CMK (cell line): ENCODE measurements at regions not wholly inside any gene's neighbourhood (a gene's known extent, or its start where the extent isn't known, plus 50 kb on each side); places are given as distances from the start of the nearest gene placed in this dataset.

Experiments used
- DNase-seq: peaks from one replicate; pipeline ENCODE4 v3.0.0-alpha.2; 2010; ENCODE audit warnings: low read depth

DNA sequence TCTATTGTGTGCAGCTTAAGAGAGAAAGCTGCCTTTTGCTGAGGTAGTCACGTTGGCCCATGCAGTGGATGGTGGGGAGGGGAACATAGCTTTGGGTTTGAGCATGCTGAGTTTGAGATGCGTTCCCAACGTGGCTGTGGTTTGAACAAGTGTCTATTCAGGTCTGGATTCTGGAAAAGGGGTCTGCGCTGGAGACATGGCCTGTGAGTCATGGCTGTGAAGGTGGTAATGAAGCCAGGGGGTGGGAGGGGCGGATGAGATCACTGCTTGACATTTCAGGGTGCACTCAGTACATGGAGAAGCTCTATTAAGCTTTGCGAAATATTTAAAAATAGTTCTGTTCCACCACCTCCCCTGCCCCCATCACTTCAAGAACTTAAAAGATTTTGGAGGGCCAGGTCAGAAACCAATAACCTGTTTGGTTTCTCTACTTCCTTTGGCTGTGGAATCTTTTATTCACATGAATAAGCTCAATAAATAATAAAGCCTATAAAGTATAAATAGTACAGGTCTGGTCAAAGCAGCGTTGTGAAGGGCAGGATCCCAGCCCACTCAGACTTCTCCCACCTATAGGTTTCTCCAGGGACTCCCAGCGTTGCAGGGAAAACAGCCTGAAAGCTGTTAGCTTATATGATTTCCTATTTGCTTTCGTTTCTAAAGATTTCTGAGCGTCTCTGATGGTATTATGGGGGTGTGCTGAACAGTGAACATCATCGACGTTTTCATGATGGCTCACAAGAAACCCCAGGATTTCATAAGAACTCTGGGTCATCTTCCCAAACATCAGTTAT lies 189.9 kb downstream of the NSG2 start:
- no peak for DNase-seq

DNA sequence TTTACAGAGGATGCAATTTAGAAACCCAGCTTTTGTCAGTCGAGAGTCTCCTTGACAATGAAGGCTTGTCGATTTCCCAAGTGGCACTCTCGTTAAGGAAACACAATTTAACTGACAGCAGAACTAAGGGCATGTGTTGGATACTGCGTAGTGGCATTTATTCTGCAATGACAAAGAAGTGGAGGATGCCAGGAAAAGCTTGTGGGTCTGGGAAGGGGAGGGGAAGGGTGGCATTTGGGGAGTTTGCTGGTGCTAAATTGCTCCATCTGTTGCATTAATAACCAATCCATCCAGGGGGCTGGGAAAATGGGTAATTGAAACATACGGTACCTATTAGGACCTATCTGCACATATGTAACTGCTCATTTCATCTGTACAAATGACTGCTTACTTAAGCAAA lies 190.6 kb downstream of the NSG2 start:
- DNase-seq, result no peak

DNA sequence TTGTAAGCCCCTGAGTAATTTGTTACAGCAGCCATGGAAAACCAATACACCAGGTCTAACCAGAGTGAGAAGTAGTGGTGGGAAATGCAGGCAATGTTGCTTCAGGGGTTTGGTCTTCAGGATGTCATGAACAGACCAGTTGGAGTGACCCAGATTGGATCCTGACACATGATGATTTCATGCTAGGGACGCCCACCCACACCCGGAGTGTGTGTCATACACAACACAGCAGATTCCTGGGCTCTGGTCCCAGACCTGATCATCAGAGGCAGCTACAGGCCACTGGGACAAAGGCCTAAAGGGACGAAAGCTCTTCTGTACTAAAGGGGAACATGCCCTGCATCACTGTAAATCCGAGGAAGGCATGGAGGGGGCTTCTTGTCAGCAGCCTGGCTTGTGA lies 194.2 kb downstream of the NSG2 start:
- no peak for DNase-seq

- DNase-seq, result no peak
Measured at GRCh38 chr5:174242573-174242972, 197.1 kb downstream of the NSG2 start.

- DNase-seq, result no peak
Measured at GRCh38 chr5:174243904-174244303, 198.4 kb downstream of the NSG2 start.

DNA sequence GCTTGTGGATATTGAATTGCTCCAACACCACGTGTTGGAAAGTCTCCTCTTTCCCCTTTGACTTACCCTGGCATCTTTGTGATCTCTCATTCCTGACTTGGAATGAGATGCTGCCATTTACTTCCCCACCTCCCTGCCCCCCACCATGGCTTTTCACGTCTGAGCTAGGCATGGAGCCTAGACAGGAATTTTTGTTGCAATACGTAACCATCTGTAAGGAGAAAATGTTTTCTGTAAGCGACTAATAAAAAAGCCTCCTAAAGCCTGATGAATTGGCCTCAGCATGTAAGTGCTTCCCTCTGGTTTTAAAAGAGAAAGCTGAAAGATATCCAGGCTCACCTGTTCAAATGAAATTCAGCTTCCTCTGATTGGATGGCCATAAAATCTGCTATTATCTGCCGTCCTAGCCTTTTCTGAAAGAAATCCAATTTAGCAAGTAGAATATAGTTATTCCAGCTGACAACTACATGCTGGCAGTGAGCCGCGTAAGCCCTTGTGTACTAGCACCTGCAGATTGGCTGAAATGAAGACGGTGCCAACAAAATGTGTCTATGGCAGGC lies 200.1 kb downstream of the NSG2 start:
- no peak for DNase-seq

DNA sequence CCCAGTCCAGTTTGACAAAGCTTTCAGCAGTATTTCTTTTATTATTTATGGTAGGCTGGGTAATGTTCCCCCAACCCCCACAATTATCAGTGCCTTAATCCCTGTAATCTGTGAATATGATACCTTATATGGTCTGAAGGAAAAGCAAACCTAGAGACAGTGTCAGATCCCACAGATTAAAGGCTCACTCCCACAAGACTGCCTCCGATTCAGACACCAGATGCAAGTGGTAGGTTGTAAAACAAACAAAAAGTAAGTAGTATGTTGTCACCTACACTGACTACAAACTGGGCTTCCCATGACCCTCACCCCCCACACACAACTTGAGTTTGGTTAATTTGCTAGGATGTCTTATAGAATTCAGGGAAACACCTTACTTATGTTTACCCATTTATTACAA lies 201.2 kb downstream of the NSG2 start:
- DNase-seq, result no peak

- no peak for DNase-seq
Measured at GRCh38 chr5:174247301-174247700, 201.8 kb downstream of the NSG2 start.

- DNase-seq, result peak; percentile 8
Measured at GRCh38 chr5:174251305-174252000, 205.9 kb downstream of the NSG2 start.

- DNase-seq, result no peak
Measured at GRCh38 chr5:174252121-174252520, 206.6 kb downstream of the NSG2 start.

- no peak for DNase-seq
Measured at GRCh38 chr5:174259696-174260420, 214.4 kb downstream of the NSG2 start.

DNA sequence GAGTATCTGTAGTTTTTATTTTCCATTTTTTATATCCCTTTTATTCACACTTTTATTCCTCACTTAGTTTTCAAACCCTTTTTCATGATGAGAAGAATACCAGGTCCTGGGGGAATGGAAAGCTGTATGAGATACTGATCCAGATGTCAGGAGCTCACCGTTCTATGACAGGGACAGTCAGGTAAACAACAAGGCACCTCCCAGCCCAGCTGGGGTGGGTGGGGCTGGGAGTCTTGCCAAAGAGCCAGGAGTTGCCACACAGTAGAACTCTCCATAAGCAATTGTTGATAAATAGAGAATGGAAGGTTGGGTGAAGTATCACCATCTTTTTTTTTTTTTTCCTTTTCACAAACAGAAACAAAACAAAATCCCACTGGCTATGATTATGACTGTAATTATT lies 225.8 kb downstream of the NSG2 start:
- no peak for DNase-seq

DNA sequence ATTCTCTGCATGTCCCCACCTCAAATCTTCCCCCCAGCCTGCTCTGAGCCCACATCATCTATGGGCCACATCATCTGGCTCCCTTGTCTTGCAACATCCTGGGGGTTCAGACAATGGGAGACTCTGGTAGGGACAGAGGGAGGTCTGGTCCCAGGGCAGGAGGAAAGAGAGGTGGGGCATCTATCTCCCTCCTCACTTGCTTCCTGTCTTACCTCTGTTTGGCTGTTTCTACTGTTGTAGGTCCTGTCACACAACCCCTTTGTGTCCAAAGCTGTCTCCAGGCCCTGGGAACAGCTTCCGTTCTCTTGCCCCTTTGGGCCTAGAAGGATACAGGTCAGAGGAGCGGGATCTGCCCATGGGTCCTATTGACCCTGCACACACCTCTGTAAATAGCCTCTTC lies 227.2 kb downstream of the NSG2 start:
- DNase-seq, result no peak

- DNase-seq, result no peak
Measured at GRCh38 chr5:174273325-174273724, 227.8 kb downstream of the NSG2 start.

DNA sequence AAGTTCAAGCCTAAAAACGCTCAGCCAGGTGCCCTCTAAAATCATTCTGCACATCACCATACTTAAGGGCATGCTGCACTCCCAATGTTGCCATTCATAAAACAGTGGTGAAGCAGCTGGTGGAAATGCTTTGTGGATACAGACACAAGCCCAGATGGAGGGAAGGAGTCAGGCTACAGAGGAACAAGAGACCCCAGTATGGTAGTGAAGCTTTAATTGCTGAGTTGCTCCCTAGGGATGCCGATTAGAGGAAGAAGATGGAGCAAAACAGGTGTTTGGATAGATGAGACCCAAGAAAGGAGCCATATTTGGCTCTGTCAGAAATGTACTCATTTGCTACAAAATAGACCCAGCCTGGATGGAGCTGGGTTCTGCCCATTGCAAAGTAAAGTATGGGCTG lies 230.5 kb downstream of the NSG2 start:
- DNase-seq, result no peak

DNA sequence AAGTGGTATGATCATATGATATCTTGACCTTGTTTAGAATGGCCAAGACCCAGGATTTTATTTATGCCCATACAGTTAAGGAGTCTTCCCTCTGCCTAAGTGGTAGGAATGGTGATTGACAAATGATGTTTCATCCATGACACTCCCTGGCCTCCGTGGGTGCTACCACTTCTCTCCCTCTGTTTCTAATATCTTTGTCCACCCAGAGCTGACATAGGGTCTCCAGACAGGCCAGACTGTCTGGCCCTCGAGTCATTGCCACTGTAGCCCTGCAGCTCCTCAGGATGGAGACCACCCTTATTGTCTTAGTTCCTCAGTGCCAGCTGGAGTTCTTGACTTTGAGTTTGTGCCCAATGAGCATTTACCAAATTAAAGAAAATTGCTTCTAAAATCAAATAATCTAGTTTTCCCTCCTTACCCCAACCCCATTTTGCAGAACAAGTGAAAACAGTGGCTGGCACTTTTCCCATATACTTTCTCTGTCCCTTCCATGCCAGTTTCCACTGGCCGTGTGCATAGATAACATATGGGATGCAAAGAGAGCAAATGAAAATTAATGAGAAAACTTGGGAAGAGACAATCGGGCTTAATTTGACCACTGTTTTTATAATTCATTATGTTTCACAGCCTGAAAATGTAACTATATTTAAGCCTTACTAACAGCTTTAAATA lies 235.7 kb downstream of the NSG2 start:
- DNase-seq, result no peak

DNA sequence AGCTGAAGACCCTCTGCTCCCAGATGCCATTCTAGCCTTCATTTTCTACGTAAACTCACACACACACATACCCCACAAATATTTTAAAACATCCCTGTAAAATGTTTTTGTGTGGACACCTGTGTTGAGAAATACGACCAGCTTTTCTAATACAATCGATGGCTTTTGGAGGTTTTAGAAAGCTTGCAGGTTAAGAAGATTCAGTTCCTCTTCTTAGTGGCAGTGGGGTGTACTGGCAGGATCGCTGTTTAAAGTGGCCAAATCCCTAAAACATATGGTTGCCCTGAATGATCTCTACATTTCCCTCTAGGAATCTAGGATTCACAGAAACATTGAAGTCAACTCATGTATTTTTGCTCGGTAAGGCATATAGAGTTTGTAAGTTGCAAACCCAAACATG lies 236.3 kb downstream of the NSG2 start:
- no peak for DNase-seq

- no peak for DNase-seq
Measured at GRCh38 chr5:174282391-174282790, 236.9 kb downstream of the NSG2 start.

DNA sequence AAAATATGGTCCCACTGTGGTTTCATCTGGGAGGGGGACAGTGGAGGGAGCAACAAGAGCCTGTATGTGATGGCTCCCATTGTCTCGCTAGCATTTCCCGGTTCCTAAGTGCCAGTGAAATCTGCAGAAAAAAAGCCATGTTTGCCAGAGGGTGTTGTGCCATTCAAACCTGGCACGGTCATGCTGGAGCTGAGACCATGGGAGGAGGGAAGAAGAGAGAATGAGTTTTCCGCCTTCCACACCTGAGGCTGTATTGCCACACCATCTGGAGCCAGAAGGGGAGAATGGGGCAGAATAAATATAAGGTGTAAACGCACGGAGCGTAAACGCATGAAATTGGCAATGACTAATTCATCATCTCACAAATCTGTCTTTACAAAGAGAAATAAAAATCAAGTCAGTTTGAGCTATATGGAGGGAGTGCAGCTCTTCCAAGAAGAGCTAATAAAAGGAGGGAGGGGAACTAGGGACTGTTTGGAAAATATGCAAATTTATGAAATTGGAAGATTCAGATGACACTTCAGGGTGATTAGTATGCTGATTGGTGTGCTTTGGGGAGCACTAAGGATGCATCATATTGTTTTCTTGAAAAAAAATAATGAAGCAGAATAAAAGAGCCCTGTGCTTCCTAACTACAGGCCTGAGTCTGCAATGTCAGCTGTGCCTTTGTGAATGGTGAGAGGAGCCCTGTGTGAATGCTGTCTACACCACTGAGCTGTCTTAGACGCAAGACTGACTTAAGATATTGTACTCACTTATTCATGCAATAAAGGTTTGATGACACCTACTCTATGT lies 237.9 kb downstream of the NSG2 start:
- DNase-seq, result no peak

DNA sequence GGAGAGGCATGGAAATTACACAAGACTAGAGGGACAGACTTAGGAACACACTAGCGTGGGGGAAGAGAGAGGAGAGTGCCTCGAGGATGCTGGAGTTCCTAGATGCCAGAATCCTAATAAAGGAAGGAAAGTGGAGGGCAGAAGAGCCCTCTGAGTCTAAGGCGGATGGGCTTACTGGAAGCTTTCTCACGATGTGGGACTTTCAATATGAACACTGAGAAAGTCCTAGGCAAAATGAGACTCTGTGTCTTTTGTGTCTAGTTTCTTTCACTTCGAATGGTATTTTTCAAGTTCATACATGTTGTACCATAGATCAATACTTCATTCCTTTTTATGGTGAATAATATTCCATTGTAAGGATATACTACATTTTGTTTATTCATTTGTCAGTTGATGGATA lies 239.4 kb downstream of the NSG2 start:
- no peak for DNase-seq

DNA sequence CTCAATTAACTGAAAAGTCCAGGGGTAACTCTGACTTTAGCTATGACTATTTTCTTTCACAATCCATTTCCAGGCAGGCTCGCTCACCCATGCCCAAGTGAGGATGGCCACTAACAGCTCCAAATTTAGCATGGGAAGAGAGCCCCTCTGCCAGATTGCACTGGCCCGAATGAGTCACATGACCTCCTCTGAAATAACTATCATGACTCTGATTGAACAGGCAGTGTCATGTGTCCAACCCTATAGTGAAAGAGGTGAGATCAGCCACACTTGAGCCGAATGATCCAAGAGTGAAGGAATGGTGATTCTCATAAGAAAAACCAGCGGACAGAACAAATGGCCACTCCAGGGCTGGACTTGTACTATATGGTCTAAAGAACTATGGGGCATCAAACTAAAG lies 242.3 kb downstream of the NSG2 start:
- no peak for DNase-seq
